ENCODE measurements at regions not wholly inside any gene's neighbourhood (a gene's known extent, or its start where the extent isn't known, plus 50 kb on each side); places are given as distances from the start of the nearest gene placed in this dataset.

GRCh38 chr15:69662645-69663000 is 210.0 kb downstream of the RPLP1 start:
- TF ChIP-seq CTCF (IDR thresholded peaks at IDR 0.05): no peak
- no peak for TF ChIP-seq USF2 (CRISPR knock-in tag; IDR thresholded peaks at IDR 0.05)
- TF ChIP-seq JUN (CRISPR knock-in tag; IDR thresholded peaks at IDR 0.05): no peak

Measured in WTC11 (cell line).